Fibroblast of lung (primary cell): ENCODE measurements at regions not wholly inside any gene's neighbourhood (a gene's known extent, or its start where the extent isn't known, plus 50 kb on each side); places are given as distances from the start of the nearest gene placed in this dataset.

ENCODE experiments used
- EZH2 ChIP-seq: IDR thresholded peaks from 2 replicates; pipeline ENCODE4 v1.5.1; 2012; ENCODE audit warnings: low read length, control low read depth, mild to moderate bottlenecking; ENCODE audit errors: missing control alignments
- TF ChIP-seq, protein P1 (sequence below), 2 donors: IDR thresholded peaks in 1 of 2; conservative IDR thresholded peaks in 1 of 2; 1 replicate in 1 of 2; 2 replicates in 1 of 2; pipeline ENCODE4 v1.5.1; 2011 to 2012; ENCODE audit warnings: low read length in 2 of 2, control low read depth in 1 of 2, inconsistent platforms in 1 of 2, low read depth in 1 of 2, mild to moderate bottlenecking in 1 of 2

DNA sequence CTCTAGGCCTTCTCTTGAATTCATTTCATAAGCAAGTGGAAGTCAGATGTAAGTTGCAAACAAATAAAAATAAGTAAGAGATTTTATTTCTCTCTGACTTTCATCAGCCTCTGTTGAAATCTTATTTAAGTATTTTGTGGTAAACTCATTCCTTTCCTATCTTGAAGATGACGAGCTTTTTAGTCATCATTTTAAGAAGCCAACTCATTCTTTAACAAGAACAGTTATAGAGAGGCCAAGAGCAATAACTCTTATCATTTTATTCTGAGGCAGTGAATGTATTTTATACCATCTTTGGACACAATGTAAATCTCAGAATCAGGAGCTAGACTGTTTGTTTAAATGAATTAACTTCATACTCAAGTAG is 147.5 kb upstream of the MBNL1 start:
- TF ChIP-seq, protein P1, sequence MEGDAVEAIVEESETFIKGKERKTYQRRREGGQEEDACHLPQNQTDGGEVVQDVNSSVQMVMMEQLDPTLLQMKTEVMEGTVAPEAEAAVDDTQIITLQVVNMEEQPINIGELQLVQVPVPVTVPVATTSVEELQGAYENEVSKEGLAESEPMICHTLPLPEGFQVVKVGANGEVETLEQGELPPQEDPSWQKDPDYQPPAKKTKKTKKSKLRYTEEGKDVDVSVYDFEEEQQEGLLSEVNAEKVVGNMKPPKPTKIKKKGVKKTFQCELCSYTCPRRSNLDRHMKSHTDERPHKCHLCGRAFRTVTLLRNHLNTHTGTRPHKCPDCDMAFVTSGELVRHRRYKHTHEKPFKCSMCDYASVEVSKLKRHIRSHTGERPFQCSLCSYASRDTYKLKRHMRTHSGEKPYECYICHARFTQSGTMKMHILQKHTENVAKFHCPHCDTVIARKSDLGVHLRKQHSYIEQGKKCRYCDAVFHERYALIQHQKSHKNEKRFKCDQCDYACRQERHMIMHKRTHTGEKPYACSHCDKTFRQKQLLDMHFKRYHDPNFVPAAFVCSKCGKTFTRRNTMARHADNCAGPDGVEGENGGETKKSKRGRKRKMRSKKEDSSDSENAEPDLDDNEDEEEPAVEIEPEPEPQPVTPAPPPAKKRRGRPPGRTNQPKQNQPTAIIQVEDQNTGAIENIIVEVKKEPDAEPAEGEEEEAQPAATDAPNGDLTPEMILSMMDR (conservative IDR thresholded peaks at IDR 0.05 in 1 of 2, IDR thresholded peaks at IDR 0.05 in 1 of 2; ENCODE audit: low read depth in 1 of 2, low read length in 2 of 2), result no peak
- TF ChIP-seq EZH2, result no peak
